ENCODE measurements at regions not wholly inside any gene's neighbourhood (a gene's known extent, or its start where the extent isn't known, plus 50 kb on each side); places are given as distances from the start of the nearest gene placed in this dataset.

DNA sequence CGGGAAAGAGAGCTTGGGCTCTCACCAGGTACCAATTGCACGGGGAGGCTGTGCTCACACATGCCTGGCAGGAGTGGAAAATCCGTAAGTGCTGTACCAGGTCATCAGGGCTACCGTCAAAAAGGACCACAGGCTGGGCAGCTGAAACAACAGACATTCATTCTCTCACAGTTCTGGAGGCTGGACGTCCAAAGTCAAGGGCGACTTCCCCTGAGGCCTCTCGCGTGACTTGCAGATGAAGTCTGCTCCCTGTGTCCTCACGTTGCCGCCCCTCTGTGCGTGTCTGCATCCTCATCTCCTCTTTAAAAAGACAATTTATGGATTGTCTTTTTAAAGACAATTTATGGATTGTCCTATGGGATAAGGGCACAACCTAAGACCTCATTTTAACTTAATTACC, 73.8 kb upstream of the FZD10 start:
- no peak for DNase-seq
- intact Hi-C loops (cut with DNase I): no loop called here
- TF ChIP-seq POLR2A (IDR thresholded peaks at IDR 0.05) (no peak), POLR2AphosphoS5 (IDR thresholded peaks at IDR 0.05) (no peak), EP300 (IDR thresholded peaks at IDR 0.05) (no peak)
- TF ChIP-seq, protein P1, sequence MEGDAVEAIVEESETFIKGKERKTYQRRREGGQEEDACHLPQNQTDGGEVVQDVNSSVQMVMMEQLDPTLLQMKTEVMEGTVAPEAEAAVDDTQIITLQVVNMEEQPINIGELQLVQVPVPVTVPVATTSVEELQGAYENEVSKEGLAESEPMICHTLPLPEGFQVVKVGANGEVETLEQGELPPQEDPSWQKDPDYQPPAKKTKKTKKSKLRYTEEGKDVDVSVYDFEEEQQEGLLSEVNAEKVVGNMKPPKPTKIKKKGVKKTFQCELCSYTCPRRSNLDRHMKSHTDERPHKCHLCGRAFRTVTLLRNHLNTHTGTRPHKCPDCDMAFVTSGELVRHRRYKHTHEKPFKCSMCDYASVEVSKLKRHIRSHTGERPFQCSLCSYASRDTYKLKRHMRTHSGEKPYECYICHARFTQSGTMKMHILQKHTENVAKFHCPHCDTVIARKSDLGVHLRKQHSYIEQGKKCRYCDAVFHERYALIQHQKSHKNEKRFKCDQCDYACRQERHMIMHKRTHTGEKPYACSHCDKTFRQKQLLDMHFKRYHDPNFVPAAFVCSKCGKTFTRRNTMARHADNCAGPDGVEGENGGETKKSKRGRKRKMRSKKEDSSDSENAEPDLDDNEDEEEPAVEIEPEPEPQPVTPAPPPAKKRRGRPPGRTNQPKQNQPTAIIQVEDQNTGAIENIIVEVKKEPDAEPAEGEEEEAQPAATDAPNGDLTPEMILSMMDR (IDR thresholded peaks at IDR 0.05): no peak
- Histone ChIP-seq H3K9me3 (no peaks in the 10 kb centered on the region), H3K36me3 (no peaks in the 10 kb centered on the region), H3K27me3 (no peaks in the 10 kb centered on the region), H3K4me3 (no peak overlapping the region), H3K4me1 (no peaks in the 10 kb centered on the region), H3K27ac (no peak overlapping the region)
- 69 to 79% methylated on average over 11 of the region's 11 CpGs for WGBS, 2 donors

DNA sequence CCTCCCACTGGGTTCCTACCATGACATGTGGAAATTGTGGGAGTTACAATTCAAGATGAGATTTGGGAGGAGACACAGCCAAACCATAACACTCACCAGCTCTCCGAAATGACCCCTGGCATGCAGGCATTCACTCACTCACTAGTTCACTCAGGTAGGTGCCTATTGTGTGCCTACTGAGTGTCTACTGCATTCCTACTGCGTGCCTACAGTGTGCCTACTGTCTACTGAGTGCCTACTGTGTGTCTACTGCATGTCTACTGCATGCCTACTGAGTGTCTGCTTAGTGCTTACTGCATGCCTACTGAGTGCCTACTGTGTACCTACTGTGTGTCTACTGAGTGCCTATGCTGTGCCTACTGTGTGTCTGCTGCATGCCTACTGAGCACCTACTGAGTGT, 71.7 kb upstream of the FZD10 start:
- TF ChIP-seq POLR2A (IDR thresholded peaks at IDR 0.05): no peak
- no peak for TF ChIP-seq POLR2AphosphoS5 (IDR thresholded peaks at IDR 0.05)
- TF ChIP-seq, protein P1 (IDR thresholded peaks at IDR 0.05): no peak
- TF ChIP-seq EP300 (IDR thresholded peaks at IDR 0.05): no peak
- H3K4me3 ChIP-seq: no peak overlapping the region
- no peaks in the 10 kb centered on the region for H3K9me3 ChIP-seq
- DNase-seq: no peak
- no peaks in the 10 kb centered on the region for H3K36me3 ChIP-seq
- H3K4me1 ChIP-seq: no peaks in the 10 kb centered on the region
- WGBS, 2 donors: 95% methylated on average over 2 of the region's 2 CpGs
- intact Hi-C loops (cut with DNase I): no loop called here
- no peak overlapping the region for H3K27ac ChIP-seq
- peaks cover 0 to 15% (median 0%) of the 10 kb centered on the region in 3 donors for H3K27me3 ChIP-seq

DNA sequence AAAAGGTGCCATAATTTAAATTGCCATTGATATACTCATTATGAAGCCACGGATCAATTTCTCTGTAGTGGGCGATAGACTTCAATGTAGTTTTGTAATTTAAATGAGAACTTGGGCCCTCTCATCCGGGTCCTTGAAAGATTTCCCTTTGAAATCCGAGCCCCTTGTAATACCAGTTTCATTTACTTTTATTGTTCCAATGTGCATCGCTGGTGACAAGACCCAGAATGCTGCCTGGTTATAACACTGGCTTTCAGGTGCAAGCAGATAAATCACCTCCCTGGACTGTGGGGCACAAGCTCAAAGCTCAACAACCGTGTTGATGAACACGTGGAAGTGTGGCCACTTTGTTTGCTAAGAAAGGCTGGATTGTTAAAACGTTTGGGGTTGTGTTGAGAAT, 68.9 kb upstream of the FZD10 start:
- DNase-seq: no peak
- TF ChIP-seq EP300 (IDR thresholded peaks at IDR 0.05): no peak
- Histone ChIP-seq H3K9me3 (no peaks in the 10 kb centered on the region), H3K27ac (no peak overlapping the region), H3K4me1 (no peaks in the 10 kb centered on the region), H3K27me3 (peaks cover 0 to 15% (median 0%) of the 10 kb centered on the region in 3 donors), H3K36me3 (no peaks in the 10 kb centered on the region), H3K4me3 (no peak overlapping the region)
- intact Hi-C loops (cut with DNase I): no loop called here
- WGBS, 2 donors: 30 to 51% methylated on average over 8 of the region's 8 CpGs

DNA sequence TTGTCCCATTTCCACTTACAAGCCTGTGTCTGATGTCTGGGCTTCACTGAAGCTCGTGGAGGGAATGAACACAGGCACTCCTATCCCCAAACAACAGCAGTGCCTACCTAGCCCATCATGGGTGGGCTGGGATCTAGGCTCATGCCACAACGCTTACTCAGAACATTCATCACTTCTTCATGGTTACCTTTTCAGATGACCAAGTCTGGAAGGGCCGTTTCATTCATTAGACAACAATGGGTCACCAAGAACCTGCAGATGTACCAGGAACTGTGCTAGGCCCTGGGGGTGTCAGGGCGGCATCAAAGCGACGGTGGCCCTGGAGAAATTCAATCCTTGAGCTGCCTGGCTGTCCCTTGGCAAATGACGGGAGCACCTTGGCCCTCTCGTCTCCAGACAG, 64.9 kb upstream of the FZD10 start:
- H3K36me3 ChIP-seq: no peaks in the 10 kb centered on the region
- H3K4me3 ChIP-seq: no peak overlapping the region
- H3K27ac ChIP-seq: no peak overlapping the region
- WGBS, 2 donors: 72 to 80% methylated on average over 8 of the region's 8 CpGs
- intact Hi-C loops (cut with DNase I): no loop called here
- H3K4me1 ChIP-seq: no peaks in the 10 kb centered on the region
- DNase-seq: no peak
- TF ChIP-seq POLR2A (IDR thresholded peaks at IDR 0.05) (no peak), EP300 (IDR thresholded peaks at IDR 0.05) (no peak), POLR2AphosphoS5 (IDR thresholded peaks at IDR 0.05) (no peak)
- TF ChIP-seq, protein P1 (IDR thresholded peaks at IDR 0.05): no peak
- H3K9me3 ChIP-seq: no peaks in the 10 kb centered on the region
- H3K27me3 ChIP-seq: peaks cover 0 to 18% (median 0%) of the 10 kb centered on the region in 3 donors

DNA sequence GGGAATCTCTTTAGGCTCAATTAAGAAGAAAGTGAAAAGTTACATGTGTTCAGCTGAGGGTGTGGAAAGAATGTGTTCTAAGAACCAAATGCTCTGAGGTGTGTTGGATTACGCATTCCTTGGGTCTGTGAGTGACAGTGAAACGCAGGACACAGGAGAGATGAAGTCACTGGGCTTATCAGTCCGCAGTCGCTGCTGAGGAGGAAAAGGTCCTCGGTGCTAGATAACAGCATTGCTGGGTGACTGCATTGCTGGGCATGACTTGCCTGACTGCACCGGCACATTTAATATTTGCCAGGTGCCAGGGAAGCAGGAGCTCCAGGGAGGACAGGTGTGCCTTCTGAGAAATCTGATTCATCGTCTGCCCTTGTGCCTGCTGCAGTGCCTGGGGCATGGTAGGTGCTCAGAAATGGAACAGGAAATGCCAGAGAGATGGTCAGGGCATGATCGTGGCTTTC, 64.4 kb upstream of the FZD10 start:
- TF ChIP-seq, protein P1 (IDR thresholded peaks at IDR 0.05): no peak
- TF ChIP-seq POLR2A (IDR thresholded peaks at IDR 0.05) (no peak), POLR2AphosphoS5 (IDR thresholded peaks at IDR 0.05) (no peak), EP300 (IDR thresholded peaks at IDR 0.05) (no peak)
- Histone ChIP-seq H3K27ac (no peak overlapping the region), H3K4me3 (no peak overlapping the region), H3K4me1 (no peaks in the 10 kb centered on the region), H3K9me3 (no peaks in the 10 kb centered on the region), H3K36me3 (no peaks in the 10 kb centered on the region), H3K27me3 (peaks cover 0 to 22% (median 0%) of the 10 kb centered on the region in 3 donors)
- intact Hi-C loops (cut with DNase I): no loop called here
- WGBS, 2 donors: 52 to 56% methylated on average over 8 of the region's 8 CpGs
- no peak for DNase-seq
